ENCODE measurements at regions not wholly inside any gene's neighbourhood (a gene's known extent, or its start where the extent isn't known, plus 50 kb on each side); places are given as distances from the start of the nearest gene placed in this dataset.
A peak's percentile ranks its signal among the peaks of the same experiment; 100 is the strongest.

DNA sequence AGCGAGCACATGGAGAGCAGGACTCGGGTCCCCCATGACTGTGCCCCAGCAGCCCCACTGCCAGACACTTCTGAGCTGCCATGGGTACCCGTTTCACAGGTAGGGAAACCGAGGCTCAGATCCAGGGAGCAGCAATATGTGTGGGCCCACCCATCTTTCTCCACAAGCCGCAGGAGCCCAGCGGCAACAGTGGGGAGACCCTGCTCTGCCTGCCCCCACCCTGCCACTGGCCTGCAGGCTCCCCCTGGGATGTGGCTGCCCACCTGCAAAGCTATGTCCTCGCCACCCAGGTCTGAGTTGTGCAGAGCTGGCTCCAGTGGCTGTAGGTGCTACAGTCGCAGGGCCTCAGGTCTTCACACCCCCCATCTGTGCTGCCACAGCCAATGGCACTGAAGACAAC is 50.6 kb upstream of the C1QTNF9B start:
- peak in 1 of 3 donors; percentile 6 for TF ChIP-seq POLR2A (IDR thresholded peaks at IDR 0.05)
- TF ChIP-seq, protein P1, sequence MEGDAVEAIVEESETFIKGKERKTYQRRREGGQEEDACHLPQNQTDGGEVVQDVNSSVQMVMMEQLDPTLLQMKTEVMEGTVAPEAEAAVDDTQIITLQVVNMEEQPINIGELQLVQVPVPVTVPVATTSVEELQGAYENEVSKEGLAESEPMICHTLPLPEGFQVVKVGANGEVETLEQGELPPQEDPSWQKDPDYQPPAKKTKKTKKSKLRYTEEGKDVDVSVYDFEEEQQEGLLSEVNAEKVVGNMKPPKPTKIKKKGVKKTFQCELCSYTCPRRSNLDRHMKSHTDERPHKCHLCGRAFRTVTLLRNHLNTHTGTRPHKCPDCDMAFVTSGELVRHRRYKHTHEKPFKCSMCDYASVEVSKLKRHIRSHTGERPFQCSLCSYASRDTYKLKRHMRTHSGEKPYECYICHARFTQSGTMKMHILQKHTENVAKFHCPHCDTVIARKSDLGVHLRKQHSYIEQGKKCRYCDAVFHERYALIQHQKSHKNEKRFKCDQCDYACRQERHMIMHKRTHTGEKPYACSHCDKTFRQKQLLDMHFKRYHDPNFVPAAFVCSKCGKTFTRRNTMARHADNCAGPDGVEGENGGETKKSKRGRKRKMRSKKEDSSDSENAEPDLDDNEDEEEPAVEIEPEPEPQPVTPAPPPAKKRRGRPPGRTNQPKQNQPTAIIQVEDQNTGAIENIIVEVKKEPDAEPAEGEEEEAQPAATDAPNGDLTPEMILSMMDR (IDR thresholded peaks at IDR 0.05), result no peak
